ENCODE measurements at regions not wholly inside any gene's neighbourhood (a gene's known extent, or its start where the extent isn't known, plus 50 kb on each side); places are given as distances from the start of the nearest gene placed in this dataset.

GRCh38 chr2:16325016-16325975 is 340.3 kb downstream of the CYRIA start:
- TF ChIP-seq CTCF (IDR thresholded peaks at IDR 0.05), result no peak
- no peak for TF ChIP-seq POLR2A (IDR thresholded peaks at IDR 0.05)
- TF ChIP-seq EP300 (IDR thresholded peaks at IDR 0.05), result no peak
- TF ChIP-seq POLR2AphosphoS5 (IDR thresholded peaks at IDR 0.05), result no peak

All from sigmoid colon (tissue), 4 donors.